Mesenchymal stem cell (in vitro differentiated cells and primary cell): ENCODE measurements at regions not wholly inside any gene's neighbourhood (a gene's known extent, or its start where the extent isn't known, plus 50 kb on each side); places are given as distances from the start of the nearest gene placed in this dataset.

Experiments used
- DNase-seq: peaks from one replicate; pipeline ENCODE4 v3.0.0-alpha.2; 2013
- H2AFZ ChIP-seq: one replicate; pipeline ENCODE4 v1.6.1; 2013; ENCODE audit warnings: low read depth, mild to moderate bottlenecking, control low read depth, inconsistent platforms, low read length, moderate library complexity
- H2AK5ac ChIP-seq: 2 replicates; pipeline ENCODE4 v1.6.1; 2013; ENCODE audit warnings: low read length, moderate library complexity, mild to moderate bottlenecking, inconsistent platforms; ENCODE audit not compliant: severe bottlenecking
- H2BK120ac ChIP-seq: one replicate; pipeline ENCODE4 v1.6.1; 2013; ENCODE audit warnings: low read depth, mild to moderate bottlenecking, inconsistent platforms, low read length, moderate library complexity
- H2BK12ac ChIP-seq, 2 experiments: one replicate each; pipeline ENCODE4 v1.6.1; 2013; ENCODE audit warnings: inconsistent platforms in 2 of 2, low read length in 2 of 2, mild to moderate bottlenecking in 2 of 2, moderate library complexity in 2 of 2, control low read depth in 1 of 2
- H2BK15ac ChIP-seq: one replicate; pipeline ENCODE4 v1.6.1; 2013; ENCODE audit warnings: mild to moderate bottlenecking, low read depth, inconsistent platforms; ENCODE audit not compliant: poor library complexity, severe bottlenecking
- H2BK5ac ChIP-seq: 2 replicates; pipeline ENCODE4 v1.6.1; 2013; ENCODE audit warnings: low read depth, mild to moderate bottlenecking, low read length, control low read depth, inconsistent platforms; ENCODE audit not compliant: poor library complexity, severe bottlenecking
- H3K14ac ChIP-seq, 2 experiments: one replicate each; pipeline ENCODE4 v1.6.1; 2013; ENCODE audit warnings: inconsistent platforms in 2 of 2, low read length in 2 of 2, control low read depth in 1 of 2, mild to moderate bottlenecking in 1 of 2, moderate library complexity in 1 of 2
- H3K18ac ChIP-seq, 2 experiments: one replicate each; pipeline ENCODE4 v1.6.1; 2013; ENCODE audit warnings: inconsistent platforms in 2 of 2, low read length in 2 of 2, control low read depth in 1 of 2, low read depth in 1 of 2, mild to moderate bottlenecking in 1 of 2
- H3K23ac ChIP-seq, 2 experiments: one replicate each; pipeline ENCODE4 v1.6.1; 2013; ENCODE audit warnings: inconsistent platforms in 2 of 2, low read length in 2 of 2, mild to moderate bottlenecking in 2 of 2, moderate library complexity in 2 of 2, control low read depth in 1 of 2
- H3K27ac ChIP-seq: 2 replicates; pipeline ENCODE4 v1.5.1; 2013; ENCODE audit warnings: mild to moderate bottlenecking, moderate library complexity, low read length, control low read depth, inconsistent platforms; ENCODE audit not compliant: poor library complexity, severe bottlenecking
- H3K27me3 ChIP-seq, 2 experiments: 2 replicates each; pipeline versions ENCODE4 v1.6.1 to v1.7.0; 2013; ENCODE audit warnings: low read length in 2 of 2, mild to moderate bottlenecking in 2 of 2, moderate library complexity in 2 of 2, control low read depth in 1 of 2, inconsistent platforms in 1 of 2; ENCODE audit not compliant: control insufficient read depth in 1 of 2, insufficient read depth in 1 of 2
- H3K36me3 ChIP-seq, 2 experiments: 2 replicates each; pipeline versions ENCODE4 v1.6.1 to v1.7.0; 2013; ENCODE audit warnings: low read length in 2 of 2, control low read depth in 1 of 2, inconsistent platforms in 1 of 2, low read depth in 1 of 2, mild to moderate bottlenecking in 1 of 2; ENCODE audit not compliant: insufficient read depth in 2 of 2, control insufficient read depth in 1 of 2
- H3K4ac ChIP-seq, 2 experiments: one replicate each; pipeline ENCODE4 v1.6.1; 2013; ENCODE audit warnings: inconsistent platforms in 2 of 2, low read length in 2 of 2, mild to moderate bottlenecking in 2 of 2, moderate library complexity in 2 of 2, control low read depth in 1 of 2, low read depth in 1 of 2
- H3K4me1 ChIP-seq: 2 replicates; pipeline ENCODE4 v1.6.1; 2013; ENCODE audit warnings: low read depth, low read length, control low read depth; ENCODE audit not compliant: control insufficient read depth, insufficient read depth
- H3K4me2 ChIP-seq: 2 replicates; pipeline ENCODE4 v1.6.1; 2013; ENCODE audit warnings: low read length, mild to moderate bottlenecking, inconsistent platforms; ENCODE audit not compliant: poor library complexity, severe bottlenecking
- H3K4me3 ChIP-seq, 2 experiments: 2 replicates each; pipeline versions ENCODE4 v1.5.1 to v1.7.0; 2013; ENCODE audit warnings: low read length in 2 of 2, mild to moderate bottlenecking in 2 of 2, control low read depth in 1 of 2, low read depth in 1 of 2; ENCODE audit not compliant: insufficient read depth in 1 of 2
- H3K79me1 ChIP-seq: replicated peaks from 2 replicates; pipeline ENCODE4 v1.6.1; 2013; ENCODE audit warnings: mild to moderate bottlenecking, control low read depth, low read length, inconsistent platforms; ENCODE audit not compliant: poor library complexity, severe bottlenecking
- H3K9ac ChIP-seq: 2 replicates; pipeline ENCODE4 v1.7.0; 2013; ENCODE audit warnings: mild to moderate bottlenecking, low read length, moderate library complexity
- H3K9me3 ChIP-seq: 2 replicates; pipeline ENCODE4 v1.7.0; 2013; ENCODE audit warnings: mild to moderate bottlenecking, low read length; ENCODE audit not compliant: control insufficient read depth
- H4K8ac ChIP-seq: one replicate; pipeline ENCODE4 v1.6.1; 2013; ENCODE audit warnings: inconsistent platforms, mild to moderate bottlenecking, low read length, moderate library complexity
- H4K91ac ChIP-seq: one replicate; pipeline ENCODE4 v1.6.1; 2013; ENCODE audit warnings: mild to moderate bottlenecking, low read length, inconsistent platforms
- WGBS: methylation state at CpG from one replicate; pipeline ENCODE4 v1.1.7; 2013; ENCODE audit warnings: mixed read lengths; 5-methylcytosine and 5-hydroxymethylcytosine counted together

GRCh38 chr4:120293341-120293740 lies 226.7 kb upstream of the MAD2L1 start:
- H3K27me3 ChIP-seq = no peaks in the 10 kb centered on the region

DNA sequence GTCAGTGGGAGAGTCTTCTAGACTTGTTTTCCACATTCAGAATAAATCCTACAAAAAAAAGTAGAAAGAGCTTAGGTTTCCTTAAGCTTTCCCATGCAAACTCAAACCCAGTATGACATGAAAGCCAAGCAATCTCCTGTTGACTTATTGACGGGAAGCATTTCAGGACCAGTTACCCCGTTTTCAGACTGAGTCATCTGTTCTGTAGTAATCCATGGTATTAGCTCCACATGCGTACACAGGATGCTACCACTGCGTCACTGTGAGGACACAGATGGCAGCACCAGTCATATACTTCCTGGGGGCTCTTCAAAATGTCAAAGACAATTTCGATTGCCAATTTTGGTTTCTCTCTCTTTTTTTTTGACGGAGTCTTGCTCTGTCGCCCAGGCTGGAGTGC lies 224.9 kb upstream of the MAD2L1 start:
- H3K27ac ChIP-seq = no peak overlapping the region
- H2BK15ac ChIP-seq = no peak overlapping the region
- no peaks in the 10 kb centered on the region for H3K79me1 ChIP-seq
- no peaks in the 10 kb centered on the region for H3K27me3 ChIP-seq
- no peak overlapping the region for H4K8ac ChIP-seq
- H4K91ac ChIP-seq = no peak overlapping the region
- no peak overlapping the region for H2AFZ ChIP-seq
- no peak overlapping the region for H3K23ac ChIP-seq
- H2BK12ac ChIP-seq = no peak overlapping the region
- no peak overlapping the region for H3K14ac ChIP-seq
- H3K36me3 ChIP-seq = no peaks in the 10 kb centered on the region
- no peak overlapping the region for H2BK5ac ChIP-seq
- no peak overlapping the region for H3K4ac ChIP-seq
- no peaks in the 10 kb centered on the region for H3K4me1 ChIP-seq
- peak; percentile 7 for DNase-seq
- 92% methylated on average over 7 of the region's 7 CpGs for WGBS
- H3K18ac ChIP-seq = no peak overlapping the region
- H3K4me2 ChIP-seq = no peak overlapping the region
- H3K9me3 ChIP-seq = no peaks in the 10 kb centered on the region
- no peak overlapping the region for H3K9ac ChIP-seq
- no peak overlapping the region for H2AK5ac ChIP-seq
- H2BK120ac ChIP-seq = no peak overlapping the region
- no peak overlapping the region for H3K4me3 ChIP-seq

More at GRCh38 chr4:120293341-120293740, 226.7 kb upstream of the MAD2L1 start:
- Histone ChIP-seq H2BK120ac (no peak overlapping the region), H3K14ac (no peak overlapping the region), H4K91ac (no peak overlapping the region), H2BK5ac (no peak overlapping the region), H3K4me2 (no peak overlapping the region), H3K36me3 (no peaks in the 10 kb centered on the region), H2BK12ac (no peak overlapping the region), H2BK15ac (no peak overlapping the region), H3K18ac (no peak overlapping the region), H2AK5ac (no peak overlapping the region), H3K4ac (no peak overlapping the region), H2AFZ (no peak overlapping the region), H3K4me1 (no peaks in the 10 kb centered on the region), H3K23ac (no peak overlapping the region), H3K27ac (no peak overlapping the region), H3K4me3 (no peak overlapping the region), H3K79me1 (no peaks in the 10 kb centered on the region), H3K9ac (no peak overlapping the region), H3K9me3 (no peaks in the 10 kb centered on the region), H4K8ac (no peak overlapping the region)
- 81% methylated on average over 3 of the region's 4 CpGs for WGBS
- no peak for DNase-seq

DNA sequence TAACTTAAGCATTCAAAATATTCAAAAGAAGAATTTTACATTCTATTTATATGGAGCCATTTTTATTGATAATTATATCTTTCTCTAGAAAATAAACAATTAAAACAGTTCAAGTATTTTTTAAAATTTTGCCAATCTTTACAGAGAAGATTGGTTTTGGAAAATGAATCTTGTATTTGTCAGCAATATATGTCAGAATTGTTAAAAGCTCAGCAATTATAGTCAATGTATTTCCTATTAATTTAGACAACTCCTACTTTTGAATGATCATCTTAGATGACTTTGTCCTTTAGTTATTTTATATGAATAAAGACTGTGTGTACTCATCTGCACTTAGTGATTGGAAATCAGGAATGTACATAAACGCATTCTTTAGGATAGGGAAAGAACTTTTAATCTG lies 223.9 kb upstream of the MAD2L1 start:
- H2BK12ac ChIP-seq = no peak overlapping the region
- H3K9ac ChIP-seq = no peak overlapping the region
- no peak overlapping the region for H3K27ac ChIP-seq
- no peak overlapping the region for H3K4me3 ChIP-seq
- H3K4me1 ChIP-seq = no peaks in the 10 kb centered on the region
- H3K79me1 ChIP-seq = no peaks in the 10 kb centered on the region
- H2BK120ac ChIP-seq = no peak overlapping the region
- H3K4me2 ChIP-seq = no peak overlapping the region
- 91% methylated on average over 1 of the region's 1 CpG for WGBS
- H2BK15ac ChIP-seq = no peak overlapping the region
- H3K9me3 ChIP-seq = no peaks in the 10 kb centered on the region
- no peak for DNase-seq
- H4K91ac ChIP-seq = no peak overlapping the region
- H4K8ac ChIP-seq = no peak overlapping the region
- no peak overlapping the region for H2BK5ac ChIP-seq
- no peak overlapping the region for H3K18ac ChIP-seq
- H3K27me3 ChIP-seq = no peaks in the 10 kb centered on the region
- H2AK5ac ChIP-seq = no peak overlapping the region
- H2AFZ ChIP-seq = no peak overlapping the region
- H3K4ac ChIP-seq = no peak overlapping the region
- no peak overlapping the region for H3K14ac ChIP-seq
- H3K23ac ChIP-seq = no peak overlapping the region
- no peaks in the 10 kb centered on the region for H3K36me3 ChIP-seq

- Histone ChIP-seq H2BK15ac (no peak overlapping the region), H3K4ac (no peak overlapping the region), H4K91ac (no peak overlapping the region), H3K4me2 (no peak overlapping the region), H3K14ac (no peak overlapping the region), H3K9ac (no peak overlapping the region), H3K27ac (no peak overlapping the region), H2AK5ac (no peak overlapping the region), H3K36me3 (no peaks in the 10 kb centered on the region), H3K4me3 (no peak overlapping the region), H2BK120ac (no peak overlapping the region), H3K23ac (no peak overlapping the region), H3K18ac (no peak overlapping the region), H2AFZ (no peak overlapping the region), H4K8ac (no peak overlapping the region), H2BK5ac (no peak overlapping the region), H2BK12ac (no peak overlapping the region), H3K9me3 (no peaks in the 10 kb centered on the region), H3K4me1 (no peaks in the 10 kb centered on the region), H3K79me1 (no peaks in the 10 kb centered on the region), H3K27me3 (no peaks in the 10 kb centered on the region)
- DNase-seq = peak; percentile 0
- 94% methylated on average over 1 of the region's 2 CpGs for WGBS
These were observed 220.2 kb upstream of the MAD2L1 start for GRCh38 chr4:120286813-120287212.
